ENCODE measurements at regions not wholly inside any gene's neighbourhood (a gene's known extent, or its start where the extent isn't known, plus 50 kb on each side); places are given as distances from the start of the nearest gene placed in this dataset.
"Not testable (repeated sequence)": the region's sequence is repeated elsewhere in the genome, so short reads cannot be mapped to it uniquely, and the experiment has no call there.

- no peak for DNase-seq (ENCODE audit: low read depth, low spot score)
- in situ Hi-C loops (cut with HindIII; ENCODE audit: low pct_unique_long_range_greater_than_20kb, low sequenced_read_pairs), result no loop called here
Observed at GRCh38 chr6:132045877-132046276, 94.7 kb upstream of the CCN2 start.

GRCh38 chr6:132043148-132043547, 92.0 kb upstream of the CCN2 start:
- in situ Hi-C loops (cut with HindIII; ENCODE audit: low pct_unique_long_range_greater_than_20kb, low sequenced_read_pairs), result no loop called here
- DNase-seq (ENCODE audit: low read depth, low spot score), result no peak

DNA sequence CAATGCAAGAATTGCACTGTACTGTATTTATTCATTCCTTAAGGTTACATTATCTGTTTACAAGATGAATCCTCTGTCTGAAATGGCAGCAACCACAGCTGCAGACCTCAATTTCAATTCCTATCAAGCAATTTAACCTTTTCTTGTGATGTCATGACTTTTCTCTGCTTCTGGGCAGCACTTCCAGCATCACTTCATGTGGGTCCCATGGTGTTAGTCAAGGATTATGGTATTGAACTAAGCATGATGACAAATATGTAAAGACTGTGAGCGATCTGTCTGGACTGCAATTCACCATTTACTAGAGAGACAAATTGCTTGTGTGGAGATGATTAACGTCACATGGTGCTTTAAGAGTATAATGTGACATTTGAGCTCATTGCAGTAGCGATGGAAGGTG, 90.5 kb upstream of the CCN2 start:
- no peak for DNase-seq (ENCODE audit: low read depth, low spot score)
- in situ Hi-C loops (cut with HindIII; ENCODE audit: low pct_unique_long_range_greater_than_20kb, low sequenced_read_pairs), result no loop called here

GRCh38 chr6:132028029-132028428, 76.9 kb upstream of the CCN2 start:
- no peak for DNase-seq (ENCODE audit: low read depth, low spot score)
- in situ Hi-C loops (cut with HindIII; ENCODE audit: low pct_unique_long_range_greater_than_20kb, low sequenced_read_pairs), result no loop called here

DNA sequence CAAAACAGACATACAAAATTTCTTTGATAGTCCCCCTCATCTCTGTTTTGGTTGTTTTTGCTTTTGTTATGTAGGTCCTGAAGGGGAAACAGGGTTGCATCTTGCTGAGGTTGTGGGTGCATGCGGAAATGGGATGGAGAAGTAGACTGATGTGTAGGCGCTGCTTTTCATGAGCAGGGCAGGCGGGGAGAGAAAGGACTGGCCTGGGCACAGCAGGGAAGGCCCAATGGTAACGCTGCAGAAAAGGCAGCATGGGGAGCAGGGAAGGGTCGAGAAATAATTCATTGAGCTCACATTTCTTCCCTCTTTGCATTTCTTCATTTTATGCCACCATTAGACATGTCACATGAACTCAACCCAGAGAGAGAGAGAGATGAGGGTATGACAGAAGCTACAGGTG, 74.3 kb upstream of the CCN2 start:
- in situ Hi-C loops (cut with HindIII; ENCODE audit: low pct_unique_long_range_greater_than_20kb, low sequenced_read_pairs), result no loop called here
- DNase-seq (ENCODE audit: low read depth, low spot score), result no peak

DNA sequence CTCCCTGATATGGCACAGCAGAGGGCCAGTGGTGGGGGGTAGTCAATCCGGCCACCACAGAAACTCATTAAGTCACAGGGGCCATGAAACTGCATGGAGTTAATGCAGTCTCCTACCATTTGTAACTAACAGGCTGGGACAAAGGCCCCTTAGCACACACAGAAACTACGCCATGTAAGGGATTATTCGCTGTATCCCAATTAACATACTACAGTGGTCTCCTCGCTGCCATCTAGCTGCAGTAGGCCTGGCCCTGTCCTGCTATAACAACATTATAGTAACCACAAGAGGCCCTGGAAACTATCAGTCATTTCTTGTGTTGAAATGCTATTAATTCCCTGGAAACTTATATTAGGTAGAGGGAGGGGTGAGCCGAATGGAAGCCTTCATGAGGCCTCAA, 72.3 kb upstream of the CCN2 start:
- DNase-seq (ENCODE audit: low read depth, low spot score), result no peak
- in situ Hi-C loops (cut with HindIII; ENCODE audit: low pct_unique_long_range_greater_than_20kb, low sequenced_read_pairs), result no loop called here

DNA sequence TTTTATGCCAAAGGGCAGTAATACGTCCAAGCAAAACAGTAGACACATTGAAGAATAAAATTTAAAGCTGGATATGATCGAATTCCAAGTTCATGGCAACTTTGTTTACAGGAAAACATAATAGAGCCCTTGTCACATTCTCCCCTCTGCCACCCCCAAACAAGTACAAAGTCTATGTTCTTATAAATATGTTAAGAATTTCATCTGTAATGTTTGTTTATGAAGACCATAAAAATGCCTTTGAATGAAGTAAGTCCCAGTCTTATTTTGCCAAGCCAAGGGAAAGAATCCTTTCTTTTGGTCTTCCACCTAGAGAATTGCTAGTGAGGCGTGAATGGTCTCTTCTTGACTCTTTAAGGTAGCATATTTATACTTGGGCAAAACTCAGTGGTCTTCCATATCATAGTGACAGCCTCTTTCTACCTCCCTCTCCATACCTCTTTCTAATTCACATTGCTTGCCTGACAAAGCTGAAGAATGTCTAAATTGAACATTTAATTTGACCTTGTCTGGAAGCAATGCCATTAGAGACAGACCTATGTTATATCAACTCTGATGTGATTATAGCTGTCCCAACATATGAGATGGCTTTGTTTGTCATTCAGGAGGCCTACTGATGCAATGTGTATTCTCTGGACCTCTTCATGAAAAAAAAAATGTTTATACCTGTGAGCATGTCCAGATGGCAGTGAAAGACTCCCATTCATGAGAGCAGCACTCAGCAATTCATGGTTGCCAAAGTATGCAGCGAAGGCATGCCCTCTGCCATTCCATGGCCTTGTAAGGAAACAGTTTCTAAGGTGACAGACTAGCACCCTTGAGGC, 70.6 kb upstream of the CCN2 start:
- DNase-seq (ENCODE audit: low read depth, low spot score), result no peak
- in situ Hi-C loops (cut with HindIII; ENCODE audit: low pct_unique_long_range_greater_than_20kb, low sequenced_read_pairs), result no loop called here

DNA sequence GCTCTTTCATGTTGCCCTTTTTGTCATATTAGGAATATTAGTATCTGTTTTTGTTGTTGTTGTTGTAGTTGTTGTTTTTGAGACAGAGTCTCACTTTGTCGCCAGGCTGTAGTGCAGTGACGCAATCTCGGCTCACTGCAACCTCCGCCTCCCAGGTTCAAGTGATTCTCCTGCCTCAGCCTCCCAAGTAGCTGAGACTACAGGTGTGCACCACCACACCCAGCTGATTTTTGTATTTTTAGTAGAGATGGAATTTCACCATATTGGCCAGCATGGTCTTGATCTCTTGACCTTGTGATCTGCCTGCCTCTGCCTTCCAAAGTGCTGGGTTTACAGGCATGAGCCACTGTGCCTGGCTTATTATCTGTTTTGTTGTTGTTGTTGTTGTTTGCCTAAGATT, 69.7 kb upstream of the CCN2 start:
- DNase-seq (ENCODE audit: low read depth, low spot score); in situ Hi-C loops (cut with HindIII; ENCODE audit: low pct_unique_long_range_greater_than_20kb, low sequenced_read_pairs): not testable (repeated sequence)

DNA sequence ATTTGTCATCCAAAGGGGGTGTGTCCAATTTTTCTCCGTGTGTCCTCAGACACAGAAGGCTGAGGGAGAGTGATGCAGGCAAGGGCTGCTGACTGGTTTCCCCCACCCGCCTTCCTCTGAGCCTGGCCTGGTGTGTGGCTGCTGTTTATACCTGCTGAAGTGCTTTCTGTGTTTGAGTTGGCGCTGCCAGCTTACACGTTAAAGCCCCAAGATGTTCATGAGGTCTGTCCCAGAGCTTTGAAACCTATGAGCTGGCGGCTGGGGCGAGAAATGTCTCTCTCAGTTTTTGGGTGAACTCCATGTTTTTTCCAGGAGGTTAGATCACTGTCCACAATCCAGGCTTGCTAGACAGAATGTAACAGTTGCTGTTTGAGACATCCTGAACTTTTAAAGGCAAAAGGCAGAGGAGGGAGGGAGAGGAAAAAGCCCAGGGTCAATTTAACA, 69.0 kb upstream of the CCN2 start:
- in situ Hi-C loops (cut with HindIII; ENCODE audit: low pct_unique_long_range_greater_than_20kb, low sequenced_read_pairs), result no loop called here
- no peak for DNase-seq (ENCODE audit: low read depth, low spot score)

DNA sequence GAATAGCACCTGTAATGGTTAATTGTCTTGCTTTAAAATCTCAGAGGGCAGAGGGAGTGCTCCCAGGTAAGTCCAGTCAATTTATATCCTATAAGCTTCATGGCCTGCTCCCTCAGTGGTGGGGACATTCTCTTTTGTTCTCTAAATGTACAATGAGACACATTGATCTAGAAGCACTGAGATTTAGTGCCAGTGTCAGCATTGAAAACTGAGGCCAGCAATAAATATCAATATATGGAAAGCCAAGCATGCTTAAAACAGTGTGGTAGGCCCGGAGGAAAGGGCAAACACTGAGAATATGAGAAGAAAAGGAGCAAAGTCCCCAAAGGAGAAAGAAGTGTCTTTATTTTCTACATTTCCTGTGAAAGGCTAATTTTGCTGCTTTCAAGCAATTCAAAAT, 68.4 kb upstream of the CCN2 start:
- no peak for DNase-seq (ENCODE audit: low read depth, low spot score)
- in situ Hi-C loops (cut with HindIII; ENCODE audit: low pct_unique_long_range_greater_than_20kb, low sequenced_read_pairs), result no loop called here

- in situ Hi-C loops (cut with HindIII; ENCODE audit: low pct_unique_long_range_greater_than_20kb, low sequenced_read_pairs), result no loop called here
- DNase-seq (ENCODE audit: low read depth, low spot score), result no peak
Observed at GRCh38 chr6:132017942-132018341, 66.8 kb upstream of the CCN2 start.

DNA sequence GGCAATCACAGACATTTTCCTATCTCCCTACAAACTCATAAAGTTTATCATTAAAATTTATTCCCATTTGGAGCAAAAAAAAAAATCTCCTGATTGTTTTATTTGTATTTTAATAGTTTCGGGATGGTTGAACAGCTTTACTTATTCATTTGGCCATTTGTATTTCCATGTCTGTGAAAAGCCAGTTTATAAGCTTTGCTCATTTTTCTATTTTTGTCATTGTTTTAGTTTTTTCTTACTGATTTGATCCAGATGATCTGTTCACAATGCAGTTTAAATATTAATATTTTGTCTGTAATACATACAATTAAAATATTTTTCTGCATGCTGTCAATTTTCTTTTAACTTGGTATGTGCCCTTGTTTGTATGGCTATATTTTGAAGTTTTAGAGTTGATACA, 65.2 kb upstream of the CCN2 start:
- in situ Hi-C loops (cut with HindIII; ENCODE audit: low pct_unique_long_range_greater_than_20kb, low sequenced_read_pairs), result no loop called here
- DNase-seq (ENCODE audit: low read depth, low spot score), result no peak

DNA sequence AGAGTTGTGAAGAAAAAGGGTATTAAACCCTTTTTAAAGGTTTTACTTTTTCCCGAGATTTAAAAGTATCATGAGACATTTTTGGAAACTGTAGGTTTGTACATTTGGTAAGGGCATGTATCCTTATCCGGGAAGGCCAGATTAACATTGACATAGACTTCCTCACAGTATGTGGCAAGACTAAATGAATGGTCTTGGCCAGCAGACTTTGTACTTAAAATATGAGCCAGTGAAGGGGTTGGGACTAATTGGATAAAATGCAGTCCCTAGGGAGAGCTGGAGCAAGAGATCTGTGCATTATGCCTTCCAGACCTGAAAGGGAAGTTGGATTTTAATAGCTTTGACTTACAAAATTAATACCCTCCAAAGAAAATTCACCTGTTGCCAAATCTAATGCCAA, 60.4 kb upstream of the CCN2 start:
- no peak for DNase-seq (ENCODE audit: low read depth, low spot score)
- in situ Hi-C loops (cut with HindIII; ENCODE audit: low pct_unique_long_range_greater_than_20kb, low sequenced_read_pairs), result no loop called here

GRCh38 chr6:132009175-132009574, 58.0 kb upstream of the CCN2 start:
- in situ Hi-C loops (cut with HindIII; ENCODE audit: low pct_unique_long_range_greater_than_20kb, low sequenced_read_pairs), result no loop called here
- no peak for DNase-seq (ENCODE audit: low read depth, low spot score)

- in situ Hi-C loops (cut with HindIII; ENCODE audit: low pct_unique_long_range_greater_than_20kb, low sequenced_read_pairs), result no loop called here
- no peak for DNase-seq (ENCODE audit: low read depth, low spot score)
Observed at GRCh38 chr6:132007474-132008190, 56.5 kb upstream of the CCN2 start.

GRCh38 chr6:132005178-132005577, 54.0 kb upstream of the CCN2 start:
- in situ Hi-C loops (cut with HindIII; ENCODE audit: low pct_unique_long_range_greater_than_20kb, low sequenced_read_pairs), result no loop called here
- DNase-seq (ENCODE audit: low read depth, low spot score), result no peak

DNA sequence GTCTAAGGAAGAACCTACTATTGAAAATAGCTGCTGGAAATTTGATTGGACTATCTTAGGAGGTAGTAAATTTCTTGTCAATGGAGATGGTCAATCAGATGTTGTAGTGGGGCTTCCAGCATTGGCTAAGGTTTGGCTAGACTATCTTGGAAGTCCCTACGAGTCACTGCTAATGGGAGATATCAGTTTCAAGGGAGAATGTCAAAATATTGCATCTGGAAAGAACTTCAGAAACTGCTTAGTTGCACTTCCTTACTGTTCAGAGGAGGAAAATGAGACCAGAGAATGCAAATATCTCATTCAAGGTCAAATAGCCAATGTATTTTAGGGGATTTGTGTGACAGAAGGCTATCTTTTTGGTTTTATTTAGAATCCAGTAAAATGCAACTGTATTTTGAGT, 53.5 kb upstream of the CCN2 start:
- DNase-seq (ENCODE audit: low read depth, low spot score), result no peak
- in situ Hi-C loops (cut with HindIII; ENCODE audit: low pct_unique_long_range_greater_than_20kb, low sequenced_read_pairs), result no loop called here

GRCh38 chr6:132003516-132004178, 52.5 kb upstream of the CCN2 start:
- no peak for DNase-seq (ENCODE audit: low read depth, low spot score)
- in situ Hi-C loops (cut with HindIII; ENCODE audit: low pct_unique_long_range_greater_than_20kb, low sequenced_read_pairs), result no loop called here

Measured in SK-MEL-5 (cell line).